HUES6 (cell line): ENCODE measurements at regions not wholly inside any gene's neighbourhood (a gene's known extent, or its start where the extent isn't known, plus 50 kb on each side); places are given as distances from the start of the nearest gene placed in this dataset.

Experiments used
- H3K27ac ChIP-seq: 2 replicates; pipeline ENCODE4 v1.7.0; 2013; ENCODE audit warnings: low read depth, mild to moderate bottlenecking, low read length, inconsistent platforms
- H3K27me3 ChIP-seq: 2 replicates; pipeline ENCODE4 v1.6.1; 2013; ENCODE audit warnings: low read length; ENCODE audit not compliant: control insufficient read depth, insufficient read depth
- H3K36me3 ChIP-seq: 2 replicates; pipeline ENCODE4 v1.6.1; 2013; ENCODE audit warnings: low read length; ENCODE audit not compliant: control insufficient read depth, insufficient read depth
- H3K4me1 ChIP-seq: 2 replicates; pipeline ENCODE4 v1.6.1; 2013; ENCODE audit warnings: low read length; ENCODE audit not compliant: control insufficient read depth, insufficient read depth
- H3K4me3 ChIP-seq: 2 replicates; pipeline ENCODE4 v1.5.1; 2013; ENCODE audit warnings: low read depth, low read length
- H3K9ac ChIP-seq: one replicate; pipeline ENCODE4 v1.6.1; 2013; ENCODE audit warnings: mild to moderate bottlenecking, low read length
- H3K9me3 ChIP-seq: 2 replicates; pipeline ENCODE4 v1.6.1; 2013; ENCODE audit warnings: low read depth, low read length; ENCODE audit not compliant: control insufficient read depth, insufficient read depth

- H3K4me3 ChIP-seq, result no peak overlapping the region
- no peak overlapping the region for H3K9ac ChIP-seq
- no peaks in the 10 kb centered on the region for H3K36me3 ChIP-seq
Measured at GRCh38 chr2:17282826-17283225, 235.4 kb downstream of the RAD51AP2 start.

GRCh38 chr2:17282245-17282644, 236.0 kb downstream of the RAD51AP2 start:
- Histone ChIP-seq H3K36me3 (no peaks in the 10 kb centered on the region), H3K9ac (no peak overlapping the region), H3K4me3 (no peak overlapping the region), H3K27me3 (no peaks in the 10 kb centered on the region), H3K27ac (no peak overlapping the region), H3K9me3 (no peaks in the 10 kb centered on the region), H3K4me1 (no peaks in the 10 kb centered on the region)

More at GRCh38 chr2:17282826-17283225, 235.4 kb downstream of the RAD51AP2 start:
- Histone ChIP-seq H3K4me1 (no peaks in the 10 kb centered on the region), H3K27ac (no peak overlapping the region), H3K9me3 (no peaks in the 10 kb centered on the region), H3K27me3 (no peaks in the 10 kb centered on the region)

- no peaks in the 10 kb centered on the region for H3K36me3 ChIP-seq
- no peak overlapping the region for H3K4me3 ChIP-seq
- H3K27me3 ChIP-seq, result no peaks in the 10 kb centered on the region
- no peaks in the 10 kb centered on the region for H3K4me1 ChIP-seq
- no peaks in the 10 kb centered on the region for H3K9me3 ChIP-seq
- no peak overlapping the region for H3K27ac ChIP-seq
- H3K9ac ChIP-seq, result no peak overlapping the region
Measured at GRCh38 chr2:17276220-17276619, 242.0 kb downstream of the RAD51AP2 start.

GRCh38 chr2:17272652-17273525, 245.4 kb downstream of the RAD51AP2 start:
- Histone ChIP-seq H3K9me3 (no peaks in the 10 kb centered on the region), H3K4me3 (no peak overlapping the region), H3K27me3 (no peaks in the 10 kb centered on the region), H3K27ac (no peak overlapping the region), H3K36me3 (no peaks in the 10 kb centered on the region), H3K4me1 (no peaks in the 10 kb centered on the region), H3K9ac (no peak overlapping the region)

- Histone ChIP-seq H3K27me3 (no peaks in the 10 kb centered on the region), H3K27ac (no peak overlapping the region), H3K36me3 (no peaks in the 10 kb centered on the region), H3K9ac (no peak overlapping the region), H3K4me1 (no peaks in the 10 kb centered on the region), H3K9me3 (no peaks in the 10 kb centered on the region), H3K4me3 (no peak overlapping the region)
Measured at GRCh38 chr2:17272170-17272569, 246.1 kb downstream of the RAD51AP2 start.

GRCh38 chr2:17271416-17271815, 246.8 kb downstream of the RAD51AP2 start:
- Histone ChIP-seq H3K9me3 (no peaks in the 10 kb centered on the region), H3K27me3 (no peaks in the 10 kb centered on the region), H3K27ac (no peak overlapping the region), H3K9ac (no peak overlapping the region), H3K4me1 (no peaks in the 10 kb centered on the region), H3K4me3 (no peak overlapping the region), H3K36me3 (no peaks in the 10 kb centered on the region)

- Histone ChIP-seq H3K27me3 (no peaks in the 10 kb centered on the region), H3K4me3 (no peak overlapping the region), H3K4me1 (no peaks in the 10 kb centered on the region), H3K36me3 (no peaks in the 10 kb centered on the region), H3K9me3 (no peaks in the 10 kb centered on the region), H3K27ac (no peak overlapping the region), H3K9ac (no peak overlapping the region)
Measured at GRCh38 chr2:17270894-17271293, 247.3 kb downstream of the RAD51AP2 start.

- H3K9me3 ChIP-seq, result no peaks in the 10 kb centered on the region
- H3K9ac ChIP-seq, result no peak overlapping the region
- H3K4me3 ChIP-seq, result no peak overlapping the region
- no peaks in the 10 kb centered on the region for H3K27me3 ChIP-seq
- no peak overlapping the region for H3K27ac ChIP-seq
- no peaks in the 10 kb centered on the region for H3K36me3 ChIP-seq
- H3K4me1 ChIP-seq, result peaks cover 9% of the 10 kb centered on the region
Measured at GRCh38 chr2:17263570-17263968, 254.7 kb downstream of the RAD51AP2 start.

- H3K36me3 ChIP-seq, result no peaks in the 10 kb centered on the region
- H3K27ac ChIP-seq, result no peak overlapping the region
- peaks cover 9% of the 10 kb centered on the region for H3K4me1 ChIP-seq
- H3K9me3 ChIP-seq, result no peaks in the 10 kb centered on the region
- H3K27me3 ChIP-seq, result no peaks in the 10 kb centered on the region
- H3K4me3 ChIP-seq, result no peak overlapping the region
- H3K9ac ChIP-seq, result no peak overlapping the region
Measured at GRCh38 chr2:17262854-17263569, 255.2 kb downstream of the RAD51AP2 start.

- Histone ChIP-seq H3K9ac (no peak overlapping the region), H3K9me3 (no peaks in the 10 kb centered on the region), H3K27me3 (no peaks in the 10 kb centered on the region), H3K36me3 (no peaks in the 10 kb centered on the region), H3K27ac (no peak overlapping the region), H3K4me3 (no peak overlapping the region), H3K4me1 (peaks cover 9% of the 10 kb centered on the region)
Measured at GRCh38 chr2:17259613-17260012, 258.6 kb downstream of the RAD51AP2 start.

- Histone ChIP-seq H3K27ac (no peak overlapping the region), H3K27me3 (no peaks in the 10 kb centered on the region), H3K9ac (no peak overlapping the region), H3K9me3 (no peaks in the 10 kb centered on the region), H3K4me3 (no peak overlapping the region), H3K36me3 (no peaks in the 10 kb centered on the region), H3K4me1 (peaks cover 9% of the 10 kb centered on the region)
Measured at GRCh38 chr2:17258861-17259260, 259.4 kb downstream of the RAD51AP2 start.
